Stimulated activated CD4-positive, alpha-beta T cell treated with anti-CD3 and anti-CD28 coated beads, Interleukin-1b, Interleukin-23, amount 100 ng/mL, for 48 hours (primary cell): ENCODE measurements at regions not wholly inside any gene's neighbourhood (a gene's known extent, or its start where the extent isn't known, plus 50 kb on each side); places are given as distances from the start of the nearest gene placed in this dataset.

Experiments used
- DNase-seq: peaks from one replicate; pipeline ENCODE4 v3.0.0-alpha.2; 2020

DNA sequence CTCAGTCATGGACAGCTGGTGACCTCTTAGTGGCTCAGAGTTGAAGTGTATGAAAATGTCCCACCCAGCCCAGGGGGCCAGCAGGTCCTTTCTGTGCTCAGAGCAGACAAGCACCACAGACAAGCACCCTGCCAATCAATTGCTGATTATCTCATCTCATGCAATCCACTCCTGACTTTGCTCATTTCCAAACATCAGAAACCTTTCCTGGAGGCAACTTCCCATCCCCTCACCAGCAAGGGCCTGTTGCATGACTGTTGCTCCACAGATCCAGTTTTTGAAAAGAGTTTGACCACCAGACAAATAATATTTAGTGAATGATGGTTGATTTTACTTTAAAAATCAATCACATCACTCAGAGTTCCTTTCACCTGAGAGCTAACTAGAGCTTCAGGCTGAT lies 397.3 kb upstream of the KLF4 start:
- DNase-seq: no peak

DNA sequence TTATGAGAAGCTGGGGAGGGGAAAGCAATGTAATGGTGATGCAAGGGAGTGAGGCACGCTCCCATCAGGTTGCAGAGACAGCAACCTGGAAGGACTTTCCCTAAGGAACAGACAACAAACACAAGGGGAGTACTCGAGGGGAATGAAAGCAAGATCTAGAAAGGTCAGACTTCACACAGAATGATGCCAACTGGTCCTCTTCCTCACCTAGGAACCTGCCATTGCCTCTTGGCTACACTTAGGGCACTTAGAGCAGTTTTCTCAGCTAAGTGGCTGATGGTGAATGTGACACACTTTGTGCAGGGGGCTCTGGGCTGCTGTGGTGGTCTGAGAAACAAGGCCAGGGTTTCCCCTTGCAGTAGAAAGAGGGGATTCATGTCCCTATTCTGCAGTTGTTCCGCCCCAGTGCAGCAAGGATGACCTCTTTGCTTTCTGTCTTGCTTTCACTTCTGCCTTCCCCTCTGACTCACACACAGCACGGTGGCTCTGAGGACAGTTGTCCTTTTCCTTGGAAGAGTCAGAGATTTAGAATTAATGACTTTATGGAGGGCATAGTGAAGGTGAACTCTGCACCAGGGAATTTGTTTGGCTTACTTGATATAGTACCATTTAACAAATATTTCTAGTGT lies 394.0 kb upstream of the KLF4 start:
- no peak for DNase-seq

DNA sequence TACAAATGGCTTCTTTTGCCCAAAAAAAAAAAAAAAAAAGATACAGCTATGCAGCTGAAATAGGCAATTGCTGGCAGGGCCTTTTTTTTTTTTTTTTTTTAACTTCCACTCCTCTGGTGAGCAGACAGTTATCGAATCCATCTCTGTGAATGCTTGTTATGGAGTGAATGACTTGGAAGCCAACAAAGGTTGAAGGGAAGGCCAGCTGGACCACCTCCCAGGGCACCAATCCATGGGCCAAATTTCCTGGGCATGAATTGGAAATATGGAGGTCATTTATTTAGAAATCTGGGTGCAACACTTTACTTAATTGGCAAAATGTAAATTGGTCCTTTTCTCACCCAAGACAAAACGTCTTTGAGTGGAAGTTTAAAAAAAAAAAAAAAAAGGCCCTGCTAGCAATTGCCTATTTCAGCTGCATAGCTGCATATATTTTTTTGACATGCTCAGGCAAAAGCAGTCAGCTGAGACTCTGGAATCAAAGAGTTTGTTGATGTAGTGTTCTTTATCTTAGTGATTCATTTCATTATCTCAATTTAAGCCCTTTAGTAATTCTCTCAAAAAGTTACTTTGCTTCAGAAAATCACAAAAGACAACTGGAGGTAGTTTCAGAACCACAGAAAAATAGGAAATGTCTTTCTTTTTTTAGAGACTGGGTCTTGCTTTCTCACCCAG lies 392.2 kb upstream of the KLF4 start:
- DNase-seq: no peak

DNA sequence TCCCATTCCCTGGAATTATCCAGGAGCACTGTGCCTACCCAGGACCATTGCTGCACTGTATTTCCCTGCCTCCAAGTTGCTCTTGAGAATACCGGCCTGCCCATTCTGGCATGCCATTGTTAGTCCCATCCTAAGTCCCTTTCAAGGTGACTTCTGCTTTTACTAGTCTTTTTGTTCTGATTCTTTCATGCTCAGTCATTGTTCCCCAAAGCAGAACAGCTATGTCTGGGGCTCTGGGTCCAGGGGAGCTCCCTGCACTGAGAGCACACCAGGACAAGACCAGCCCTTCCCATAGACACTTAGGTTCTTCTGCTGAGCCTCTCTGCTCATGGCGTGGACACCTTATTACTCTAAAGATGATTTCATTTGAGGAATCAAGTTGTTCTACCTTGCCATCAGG lies 388.9 kb upstream of the KLF4 start:
- DNase-seq: no peak

DNA sequence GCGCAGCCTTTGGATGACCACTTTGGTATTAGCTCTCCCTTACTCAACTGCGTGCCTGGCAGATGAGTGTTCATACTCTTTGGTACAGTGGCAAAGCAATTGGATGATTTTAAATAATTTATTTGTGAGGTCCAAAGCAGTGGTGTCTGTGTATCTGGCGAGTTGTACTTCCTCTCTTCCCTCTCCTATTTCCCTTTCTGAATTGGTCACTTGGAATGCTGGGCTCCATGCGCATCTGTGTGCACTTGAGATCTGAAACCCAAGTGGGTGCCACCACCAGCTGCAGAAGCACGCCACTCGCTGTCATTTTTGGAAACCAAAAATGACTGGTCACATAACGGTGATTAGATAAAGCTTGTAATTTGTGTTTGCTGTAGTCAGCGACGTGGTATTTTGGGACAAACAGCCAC lies 386.0 kb upstream of the KLF4 start:
- no peak for DNase-seq

DNA sequence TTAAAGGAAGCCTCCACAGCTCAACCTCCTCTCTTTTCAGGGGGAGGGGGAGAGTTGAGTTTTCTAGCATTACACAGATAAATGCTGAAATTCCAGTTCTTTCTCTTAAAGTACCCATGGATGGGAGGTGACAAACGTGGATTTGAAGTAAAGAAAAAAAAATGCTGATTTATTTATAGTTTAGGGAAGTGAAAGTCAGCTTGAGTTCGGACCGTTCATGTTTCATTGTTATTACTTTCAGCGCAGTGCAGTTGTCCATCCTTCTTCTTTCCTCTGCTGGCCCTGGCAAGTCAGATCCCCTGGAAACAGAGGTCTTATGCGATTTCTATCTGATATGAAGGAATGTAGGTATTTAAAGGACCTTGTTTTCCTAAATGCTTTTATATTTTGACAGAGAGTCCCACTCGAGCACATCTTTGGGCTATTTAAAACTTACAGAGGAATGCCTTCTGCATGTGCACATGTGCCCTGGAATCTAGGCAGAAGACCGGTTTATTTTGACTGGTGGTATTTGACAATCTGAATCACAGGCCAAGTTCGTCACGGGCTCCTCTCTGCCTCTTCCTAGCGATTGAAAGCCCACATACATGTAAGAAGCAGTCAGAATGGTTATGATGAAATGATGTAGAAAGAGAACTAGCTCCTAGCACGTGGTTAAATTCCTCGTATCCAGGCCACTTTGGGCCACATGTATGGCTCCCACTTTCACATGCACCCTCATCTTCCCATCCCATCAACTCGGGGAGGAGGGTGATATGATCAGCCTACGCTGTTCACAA lies 385.2 kb upstream of the KLF4 start:
- DNase-seq: no peak

DNA sequence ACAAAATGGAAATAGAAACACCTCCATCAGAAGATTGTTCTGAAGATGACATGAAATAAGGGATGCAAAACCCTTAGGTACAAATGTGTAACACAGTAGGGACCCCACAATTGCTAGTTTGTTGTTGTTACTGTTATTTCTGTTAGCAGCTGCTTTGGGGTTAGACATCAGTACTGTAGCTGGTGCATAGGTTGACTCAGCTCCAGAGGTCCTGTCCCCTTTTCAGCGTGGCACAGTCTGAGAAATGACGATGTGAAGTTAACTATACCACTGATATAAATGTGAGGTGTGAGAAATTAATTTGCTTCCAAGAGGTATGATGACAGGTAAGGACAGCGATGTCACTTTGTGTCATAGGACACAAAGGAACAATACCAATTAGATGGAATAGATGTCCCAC lies 384.6 kb upstream of the KLF4 start:
- DNase-seq: no peak

DNA sequence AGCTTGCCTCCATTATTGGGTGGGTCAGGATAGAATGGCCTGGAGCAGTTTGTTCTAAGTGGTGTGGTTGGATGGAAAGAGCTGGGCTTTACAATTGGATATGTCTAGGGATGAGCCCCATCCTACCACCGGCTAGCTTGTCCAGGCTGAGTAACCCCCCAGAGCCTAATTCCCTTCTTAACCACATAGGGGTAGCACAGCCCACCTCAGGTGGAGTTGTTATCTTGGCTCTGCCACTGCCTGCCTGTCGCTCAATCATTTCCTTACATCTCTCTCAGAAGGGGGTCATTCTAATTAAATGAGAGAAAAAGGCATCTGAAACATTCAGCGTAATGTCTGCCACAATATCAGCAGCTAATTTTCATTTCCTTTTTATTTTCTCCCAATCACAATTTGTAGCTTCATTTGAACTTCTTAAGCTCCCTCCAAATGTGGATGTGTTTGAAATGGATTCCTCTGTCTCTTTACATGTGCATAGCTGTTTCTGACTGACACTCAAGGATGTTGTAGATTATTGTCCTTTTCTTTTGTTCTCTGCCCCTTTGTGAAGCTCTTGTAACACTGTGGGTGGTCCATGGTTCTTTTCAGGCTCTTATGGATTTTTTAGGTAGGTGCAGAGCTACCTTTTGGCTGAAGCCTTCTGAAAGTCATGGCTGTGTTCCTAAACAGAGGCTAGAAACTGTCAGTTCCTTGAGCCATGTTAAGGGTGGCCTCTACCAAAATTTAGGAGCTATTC lies 383.1 kb upstream of the KLF4 start:
- DNase-seq: no peak

DNA sequence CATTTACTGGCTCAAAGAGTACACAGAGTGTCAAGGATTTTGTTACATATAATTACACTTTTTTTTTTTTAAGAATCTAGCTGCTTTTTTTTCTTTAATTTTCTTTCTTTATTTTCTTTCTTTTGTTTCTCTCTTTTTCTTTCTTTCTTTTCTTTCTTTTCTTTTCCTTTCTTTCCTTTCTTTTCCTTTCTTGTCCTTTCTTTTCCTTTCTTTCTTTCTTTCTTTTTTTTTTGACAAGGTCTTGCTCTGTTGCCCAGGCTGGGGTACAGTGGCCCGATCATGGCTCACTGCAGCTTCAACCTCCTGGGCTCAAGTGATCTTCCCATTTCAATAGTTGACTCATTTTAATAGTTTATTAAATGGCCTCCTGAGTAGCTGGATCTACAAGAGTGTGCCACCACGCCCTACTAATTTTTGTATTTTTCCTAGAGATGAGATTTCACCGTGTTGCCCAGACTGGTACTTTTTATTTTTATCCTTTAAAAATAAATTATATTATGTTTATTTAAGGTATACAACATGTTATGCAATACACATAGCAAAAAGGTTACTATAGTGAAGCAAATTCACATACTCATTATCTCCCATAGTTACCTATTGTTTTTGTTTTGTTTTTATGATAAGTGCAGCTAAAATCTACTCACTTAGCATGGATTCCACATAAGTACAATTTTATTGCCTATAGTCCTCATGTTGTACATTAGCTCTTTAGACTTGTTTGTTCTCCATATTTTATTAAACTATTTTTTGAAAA lies 381.5 kb upstream of the KLF4 start:
- DNase-seq: no peak

DNA sequence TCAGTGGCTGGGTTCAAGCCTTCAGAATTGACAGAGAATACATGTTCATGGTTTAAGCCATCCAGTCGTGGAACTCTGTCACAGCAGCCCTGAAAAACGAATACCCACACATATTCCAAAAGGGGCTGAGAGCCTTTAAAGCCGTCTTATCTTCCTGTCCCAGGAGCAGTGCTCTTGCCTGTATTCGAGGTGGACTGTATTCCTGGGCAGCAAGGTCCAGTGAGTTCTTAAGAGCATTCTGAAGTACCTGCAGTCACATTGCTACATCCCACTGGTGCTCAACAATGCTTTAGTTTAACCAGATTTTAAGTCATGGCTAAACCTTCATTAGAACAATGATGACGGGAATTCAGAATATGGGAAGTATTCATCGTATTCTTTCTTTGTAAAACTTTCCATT lies 380.7 kb upstream of the KLF4 start:
- no peak for DNase-seq

DNA sequence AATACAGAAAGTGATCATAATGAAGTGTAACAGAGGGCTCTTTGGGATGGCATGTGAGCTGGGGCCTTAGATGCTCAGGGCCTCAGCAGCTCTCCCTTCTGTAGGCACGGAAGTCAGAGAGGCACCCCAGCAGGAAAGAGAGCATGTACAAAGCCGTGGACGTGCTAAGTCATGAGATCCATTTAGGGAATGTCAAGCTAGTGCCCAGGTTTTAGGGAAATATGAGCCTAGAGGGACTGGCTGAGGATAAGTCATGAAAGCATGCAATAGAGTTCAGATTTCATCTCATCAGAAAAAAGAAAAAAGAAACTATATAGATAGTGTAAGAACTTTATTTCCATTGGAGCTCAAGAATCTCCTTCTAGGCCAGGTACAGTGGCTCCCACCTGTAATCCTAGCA lies 379.5 kb upstream of the KLF4 start:
- DNase-seq: no peak

DNA sequence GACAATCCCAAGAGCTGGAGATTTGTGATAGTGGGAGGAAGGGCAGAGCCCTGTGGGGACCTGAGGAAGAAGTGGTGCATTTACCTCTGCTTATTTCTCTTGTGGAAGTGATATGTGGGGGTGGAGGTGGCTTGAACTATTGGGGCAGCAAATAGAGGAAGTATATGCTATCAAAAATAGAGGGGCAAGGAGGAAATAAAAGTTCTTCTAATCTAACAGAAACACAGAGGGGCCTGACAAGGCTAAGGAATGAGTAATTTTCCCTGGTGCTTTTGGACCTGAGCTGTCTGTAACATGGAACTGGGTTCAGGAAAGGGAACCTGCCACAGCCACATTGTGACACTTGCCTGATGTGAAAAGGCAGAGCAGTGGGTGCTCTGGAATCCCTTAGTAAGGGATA lies 378.6 kb upstream of the KLF4 start:
- DNase-seq: no peak

DNA sequence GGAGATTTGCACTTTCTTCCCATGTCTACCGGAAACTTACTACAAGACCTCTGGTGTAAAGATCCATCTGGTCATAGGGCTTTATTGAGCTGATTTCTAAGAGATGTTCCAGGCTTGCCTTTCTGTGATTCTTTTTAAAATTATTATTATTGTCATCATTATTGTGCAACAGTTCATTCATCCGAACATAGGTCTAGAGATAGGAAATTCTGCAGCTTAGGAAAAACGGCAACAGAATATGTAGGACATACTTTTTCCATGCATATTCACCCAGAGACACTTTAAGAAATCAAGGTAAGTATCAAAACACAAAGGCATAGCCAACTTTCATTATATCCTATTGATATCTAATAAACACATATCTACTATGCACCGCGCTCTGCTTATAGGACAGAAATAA lies 378.2 kb upstream of the KLF4 start:
- DNase-seq: no peak

DNA sequence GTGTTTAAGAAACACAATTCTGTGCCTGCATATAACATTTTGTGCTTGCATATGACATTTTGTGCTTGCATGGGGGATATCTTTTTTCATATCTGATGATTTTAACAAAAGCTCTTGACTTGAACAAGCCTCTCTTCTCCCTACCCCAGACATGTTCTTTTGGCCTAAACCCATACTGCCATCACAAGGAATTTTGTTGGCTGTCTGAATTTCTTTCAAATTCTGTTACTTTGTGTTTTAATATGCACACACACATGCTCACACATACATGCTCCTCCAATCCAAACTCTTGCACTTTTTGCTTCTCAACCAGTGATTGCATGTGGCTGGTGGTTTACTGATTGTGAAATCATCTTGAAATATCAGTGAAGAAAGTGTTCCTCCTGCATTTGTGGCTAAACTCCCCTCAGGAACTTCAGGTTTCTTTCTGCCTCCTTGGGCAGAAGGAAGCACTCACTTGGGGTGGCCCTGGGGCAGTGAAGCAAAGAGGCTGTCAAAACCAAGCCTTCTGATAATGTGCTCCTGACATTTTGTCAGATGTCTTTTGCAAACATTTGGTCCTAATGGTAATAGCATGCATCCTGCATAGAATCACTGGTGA lies 377.2 kb upstream of the KLF4 start:
- no peak for DNase-seq

DNA sequence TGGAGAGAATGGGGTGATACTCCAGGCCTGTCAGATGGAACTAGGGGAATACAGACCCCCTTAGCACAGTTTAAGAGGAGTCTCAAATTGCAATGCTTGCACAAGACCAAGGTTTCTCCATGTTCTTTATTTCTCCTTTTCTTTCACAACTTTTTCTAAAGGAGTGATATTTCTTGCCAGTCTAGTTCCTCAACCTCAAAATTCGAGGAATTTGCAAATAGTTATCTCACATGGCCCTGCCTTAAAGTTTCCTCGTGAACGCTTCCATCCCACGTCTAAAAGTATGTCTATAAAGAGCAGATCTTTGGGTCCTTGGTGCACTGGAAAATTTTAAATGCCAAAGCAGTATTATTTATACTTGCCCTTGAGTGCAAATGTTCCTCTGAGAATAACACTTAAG lies 373.8 kb upstream of the KLF4 start:
- DNase-seq: no peak

DNA sequence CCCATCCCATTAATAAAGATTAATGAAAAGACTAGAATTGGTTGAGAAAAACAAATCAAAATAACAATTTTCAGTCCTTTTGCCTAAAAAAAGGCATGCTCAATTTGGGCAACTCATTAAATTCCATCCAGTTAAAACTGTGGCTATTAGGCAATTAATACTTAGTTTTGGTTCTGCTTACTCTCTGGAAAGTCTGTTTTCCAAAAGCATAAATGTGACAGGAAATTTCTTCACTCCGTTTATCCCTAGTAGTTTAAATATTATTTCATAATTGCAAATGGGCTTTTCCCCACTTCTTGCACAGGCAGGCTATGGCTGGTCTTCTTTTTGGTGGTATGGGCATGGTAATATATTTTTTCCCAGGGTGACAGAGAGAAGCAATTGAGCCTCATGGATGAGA lies 373.3 kb upstream of the KLF4 start:
- no peak for DNase-seq

DNA sequence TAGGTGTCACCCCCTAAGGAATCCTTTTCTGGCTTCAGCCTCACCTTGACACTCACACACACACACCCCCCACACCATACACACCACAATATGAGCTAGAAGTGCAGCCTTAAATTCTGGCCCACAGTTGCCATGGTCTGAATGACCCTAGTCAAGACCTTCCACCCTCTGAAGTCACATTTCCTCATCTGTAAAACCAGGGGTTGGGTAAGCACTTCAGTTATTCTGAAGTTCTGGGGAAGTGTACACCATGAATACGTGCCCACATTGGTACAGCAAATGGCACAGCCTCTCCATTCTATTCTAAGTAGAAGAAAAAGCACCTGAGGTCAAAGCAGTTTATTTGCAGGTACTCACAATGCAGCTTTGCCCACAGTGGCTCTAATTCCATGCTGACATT lies 372.8 kb upstream of the KLF4 start:
- no peak for DNase-seq

DNA sequence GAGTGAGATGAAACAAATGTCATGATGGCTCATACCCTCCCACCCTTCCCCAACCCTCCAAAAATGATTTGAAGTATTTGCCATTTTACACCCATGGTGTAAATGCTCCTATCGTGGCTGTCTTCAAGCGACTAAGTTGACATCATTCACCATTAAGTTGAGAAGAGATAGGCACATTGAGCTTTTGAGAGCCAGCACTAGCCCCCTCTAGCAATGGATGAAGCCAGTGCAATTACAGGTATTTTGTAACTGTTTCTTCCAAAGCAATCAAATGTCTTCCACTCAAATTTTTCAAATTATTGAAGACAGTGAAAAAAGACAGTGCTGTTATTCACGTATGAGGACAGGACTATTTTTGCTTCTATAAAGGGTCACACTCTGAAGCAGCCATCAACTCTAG lies 371.5 kb upstream of the KLF4 start:
- DNase-seq: no peak

DNA sequence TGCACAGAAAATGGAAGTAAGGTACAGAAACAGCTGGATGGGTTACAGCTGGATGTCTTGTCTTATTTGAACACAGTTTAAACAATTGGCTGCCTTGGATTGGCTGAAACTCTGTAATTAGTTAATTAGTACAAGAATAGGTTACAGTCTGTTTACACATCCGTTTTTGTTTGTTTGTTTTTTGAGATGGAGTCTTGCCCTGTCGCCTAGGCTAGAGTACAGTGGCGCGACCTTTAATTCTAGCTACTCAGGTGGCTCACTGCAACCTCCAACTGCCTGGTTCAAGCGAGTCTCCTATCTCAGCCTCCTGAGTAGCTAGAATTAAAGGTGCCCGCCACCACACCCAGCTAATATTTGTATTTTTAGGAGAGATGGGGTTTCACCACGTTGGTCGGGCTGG lies 368.7 kb upstream of the KLF4 start:
- no peak for DNase-seq

DNA sequence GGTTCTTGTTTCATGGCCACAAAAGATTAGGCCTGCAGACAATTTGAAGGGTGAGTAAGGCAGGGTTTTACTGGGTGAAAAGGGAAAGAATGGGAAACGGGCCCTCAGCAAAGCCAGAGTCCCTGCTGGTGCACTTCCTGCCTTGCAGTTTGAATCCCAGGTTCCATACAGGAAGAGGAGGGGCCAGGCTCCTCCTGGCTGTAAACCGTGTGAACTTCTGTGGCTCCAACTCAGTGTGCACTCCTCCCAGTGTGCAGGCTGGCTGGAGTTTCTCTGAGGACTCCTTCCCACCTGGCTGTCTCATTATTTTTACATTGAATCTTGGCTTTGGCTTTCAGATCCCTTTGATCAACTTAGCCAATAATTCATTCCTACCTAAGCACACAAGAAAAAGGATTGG lies 367.1 kb upstream of the KLF4 start:
- no peak for DNase-seq

DNA sequence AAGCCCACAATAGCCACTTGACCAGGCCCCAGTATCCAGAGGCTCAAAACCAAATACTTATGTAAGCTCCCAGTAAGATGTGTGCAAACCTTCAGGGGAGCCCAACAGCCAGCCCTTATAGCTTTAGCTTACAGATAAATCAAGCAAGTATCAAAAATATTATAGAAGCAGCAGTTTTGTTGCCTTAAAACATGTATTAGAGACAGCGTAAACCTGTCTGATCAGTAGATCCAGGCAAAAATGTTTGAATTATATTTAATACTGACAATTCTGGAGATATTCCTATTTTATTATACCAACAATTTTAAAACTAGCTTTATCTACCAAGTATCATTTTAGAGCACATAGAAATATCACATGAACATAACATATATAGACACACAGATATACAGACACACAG lies 365.6 kb upstream of the KLF4 start:
- DNase-seq: no peak

DNA sequence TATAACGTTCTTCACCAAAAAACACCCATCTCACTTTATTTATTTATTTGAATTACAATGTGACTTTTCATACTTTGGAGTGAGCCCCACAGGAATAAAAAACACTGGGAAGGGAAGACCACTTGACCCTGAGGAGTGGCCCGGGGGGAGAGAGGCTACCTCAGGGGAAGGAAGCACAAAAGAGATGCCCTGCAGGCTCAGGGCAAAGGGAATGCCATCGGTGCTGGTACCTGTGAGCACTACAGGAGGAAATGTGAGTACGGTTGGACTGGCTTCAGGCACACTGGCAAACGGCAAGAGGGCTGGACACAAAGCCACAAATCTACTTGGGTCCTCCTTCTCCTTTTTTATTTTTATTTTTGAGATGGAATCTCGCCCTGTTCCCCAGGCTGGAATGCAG lies 363.9 kb upstream of the KLF4 start:
- no peak for DNase-seq

DNA sequence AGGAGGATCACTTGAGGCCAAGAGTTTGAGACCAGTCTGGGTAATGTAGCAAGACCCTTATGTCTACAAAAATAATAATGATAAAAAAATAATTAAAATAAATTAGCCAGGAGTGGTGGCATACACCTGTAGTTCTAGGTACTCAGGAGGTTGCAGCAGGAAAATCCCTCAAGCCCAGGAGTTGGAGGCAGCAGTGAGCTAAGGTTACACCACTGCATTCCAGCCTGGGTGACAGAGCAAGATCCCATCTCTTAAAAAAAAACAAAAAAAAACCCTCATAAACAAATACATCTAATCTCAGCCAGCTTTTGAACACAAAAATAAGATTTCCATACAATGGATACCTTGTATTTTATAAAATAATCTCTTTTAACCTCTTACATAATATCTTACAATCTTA lies 363.3 kb upstream of the KLF4 start:
- no peak for DNase-seq
